ENCODE measurements at regions not wholly inside any gene's neighbourhood (a gene's known extent, or its start where the extent isn't known, plus 50 kb on each side); places are given as distances from the start of the nearest gene placed in this dataset.

DNA sequence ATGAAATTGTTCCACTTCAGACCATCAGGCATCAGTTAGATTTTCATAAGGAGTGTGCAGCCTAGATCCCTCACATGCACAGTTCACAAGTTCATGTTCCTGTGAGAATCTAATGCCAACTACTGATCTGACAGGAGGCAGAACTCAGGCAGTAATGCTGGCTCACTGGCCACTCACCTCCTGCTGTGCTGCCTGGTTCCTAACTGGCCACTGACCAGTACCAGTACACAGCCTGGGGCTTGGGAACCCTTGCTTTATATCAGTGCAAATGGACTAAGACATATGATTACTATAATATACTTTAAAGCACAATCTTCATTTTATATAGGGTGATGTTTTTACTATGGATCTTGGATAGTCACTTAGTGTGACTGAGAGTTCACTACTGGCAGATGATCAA is 259.2 kb downstream of the SLCO4C1 start:
- no peak for TF ChIP-seq POLR2AphosphoS5 (IDR thresholded peaks at IDR 0.05; ENCODE audit: low read depth, low read length)
- TF ChIP-seq TAF1 (IDR thresholded peaks at IDR 0.05; ENCODE audit: borderline replicate concordance, insufficient read depth, low read length), result no peak
- TF ChIP-seq REST (IDR thresholded peaks at IDR 0.05; ENCODE audit: insufficient read depth in 1 of 2, low read depth in 2 of 2, low read length in 2 of 2), result no peak
- no peak for TF ChIP-seq SIN3A (IDR thresholded peaks at IDR 0.05; ENCODE audit: borderline replicate concordance, insufficient read depth, low read length)
